D721Med (cell line): ENCODE measurements at regions not wholly inside any gene's neighbourhood (a gene's known extent, or its start where the extent isn't known, plus 50 kb on each side); places are given as distances from the start of the nearest gene placed in this dataset.

Experiments
- DNase-seq: peaks from one replicate; pipeline ENCODE4 v3.0.0; 2011; ENCODE audit warnings: low spot score; ENCODE audit not compliant: insufficient read length
- FAIRE-seq: peaks from 2 replicates; lab custom pipeline; 2011; peaks lifted over from hg19 to GRCh38; lab: Jason Lieb, UNC
- CTCF ChIP-seq: IDR thresholded peaks from 2 replicates; pipeline ENCODE4 v1.5.1; 2012; ENCODE audit warnings: mild to moderate bottlenecking, control low read depth; ENCODE audit not compliant: insufficient read depth; ENCODE audit errors: missing control alignments

- no peak for FAIRE-seq
- TF ChIP-seq CTCF, result no peak
- no peak for DNase-seq
Measured at GRCh38 chr12:124147027-124147426, 147.9 kb upstream of the RFLNA start.

GRCh38 chr12:124147575-124147974, 147.3 kb upstream of the RFLNA start:
- DNase-seq, result no peak
- TF ChIP-seq CTCF, result no peak
- no peak for FAIRE-seq

GRCh38 chr12:124148481-124149273, 146.2 kb upstream of the RFLNA start:
- FAIRE-seq, result no peak
- no peak for TF ChIP-seq CTCF
- DNase-seq, result no peak

- no peak for FAIRE-seq
- DNase-seq, result no peak
- TF ChIP-seq CTCF, result no peak
Measured at GRCh38 chr12:124149287-124149686, 145.6 kb upstream of the RFLNA start.

- no peak for FAIRE-seq
- no peak for TF ChIP-seq CTCF
- DNase-seq, result no peak
Measured at GRCh38 chr12:124150168-124150567, 144.7 kb upstream of the RFLNA start.

- DNase-seq (no peak), FAIRE-seq (no peak)
- no peak for TF ChIP-seq CTCF
Measured at GRCh38 chr12:124151583-124151982, 143.3 kb upstream of the RFLNA start.

GRCh38 chr12:124152731-124153130, 142.2 kb upstream of the RFLNA start:
- TF ChIP-seq CTCF, result no peak
- FAIRE-seq (no peak), DNase-seq (no peak)
